Breast epithelium (tissue), 4 donors: ENCODE measurements at regions not wholly inside any gene's neighbourhood (a gene's known extent, or its start where the extent isn't known, plus 50 kb on each side); places are given as distances from the start of the nearest gene placed in this dataset.

Experiments
- DNase-seq, 2 donors: peaks; one replicate each; pipeline ENCODE4 v3.0.0-alpha.2; 2019; ENCODE audit warnings: low spot score in 2 of 2
- H3K27ac ChIP-seq, 2 donors: fragments of 200-600 bp; sonication (generic) in 1 of 2; one replicate each; pipeline ENCODE4 v1.5.1; 2016 to 2019; ENCODE audit warnings: mild to moderate bottlenecking in 1 of 2
- H3K27me3 ChIP-seq, 2 donors: fragments of 200-600 bp; sonication (generic) in 1 of 2; one replicate each; pipeline versions ENCODE4 v1.5.1 to v1.6.0; 2017 to 2019; ENCODE audit warnings: control low read depth in 1 of 2, mild to moderate bottlenecking in 1 of 2
- H3K36me3 ChIP-seq: fragments of 200-600 bp; one replicate; pipeline ENCODE4 v1.5.1; 2019
- H3K4me1 ChIP-seq, 2 donors: fragments of 200-600 bp; sonication (generic); one replicate each; pipeline ENCODE4 v1.5.1; 2016 to 2019; ENCODE audit warnings: control low read depth in 1 of 2
- H3K4me3 ChIP-seq, 3 donors: fragments of 200-600 bp; sonication (generic); 1 replicate in 2 of 3; 2 replicates in 1 of 3; pipeline ENCODE4 v1.5.1; 2016 to 2019; ENCODE audit warnings: mild to moderate bottlenecking in 3 of 3, moderate library complexity in 2 of 3
- H3K9me3 ChIP-seq, 2 donors: fragments of 200-600 bp; sonication (generic) in 1 of 2; one replicate each; pipeline ENCODE4 v1.5.1; 2016 to 2019; ENCODE audit warnings: control low read depth in 1 of 2
- CTCF ChIP-seq, 3 donors: fragments of 450-650 bp; IDR thresholded peaks; one replicate each; pipeline ENCODE4 v1.5.1; 2016 to 2017; ENCODE audit warnings: antibody characterized with exemption in 3 of 3, mild to moderate bottlenecking in 3 of 3, moderate library complexity in 3 of 3
- POLR2A ChIP-seq: fragments of 450-650 bp; IDR thresholded peaks from one replicate; pipeline ENCODE4 v1.6.1; 2016; ENCODE audit warnings: antibody characterized with exemption, mild to moderate bottlenecking, moderate library complexity
- POLR2AphosphoS5 ChIP-seq, 3 donors: sonication (generic); formaldehyde crosslinking; IDR thresholded peaks; one replicate each; pipeline ENCODE4 v1.6.1; 2017; ENCODE audit warnings: antibody characterized with exemption in 3 of 3
- intact Hi-C: fragments of 100-400 bp; cut with DNase I; formaldehyde crosslinking; loops from one replicate; pipeline ENCODE4 v1.15.1; 2023; ENCODE audit warnings: low total_unique reads

DNA sequence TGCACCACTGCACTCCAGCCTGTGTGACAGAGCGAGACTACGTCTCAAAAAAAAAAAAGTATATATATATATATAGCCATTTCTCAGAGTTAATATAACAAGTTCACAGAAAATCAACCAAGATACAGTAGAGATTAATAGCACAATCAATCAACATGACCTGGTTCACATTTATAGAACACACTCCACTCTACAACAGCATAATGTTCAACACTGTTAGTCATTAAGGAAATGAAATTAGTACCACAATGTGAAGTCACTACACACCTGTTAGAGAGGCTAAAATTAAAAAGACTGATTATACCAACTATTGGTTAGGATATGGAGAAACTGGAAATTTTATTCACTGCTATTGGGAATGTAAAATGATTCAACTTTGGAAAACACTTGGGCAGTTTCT lies 387.7 kb downstream of the QKI start:
- no peaks in the 10 kb centered on the region for H3K36me3 ChIP-seq
- H3K4me3 ChIP-seq, result no peak overlapping the region
- no peak for TF ChIP-seq POLR2AphosphoS5 (IDR thresholded peaks at IDR 0.05)
- TF ChIP-seq CTCF (IDR thresholded peaks at IDR 0.05), result no peak
- TF ChIP-seq POLR2A, result no peak
- no peaks in the 10 kb centered on the region for H3K4me1 ChIP-seq
- DNase-seq, result no peak
- no peak overlapping the region for H3K27ac ChIP-seq
- H3K27me3 ChIP-seq, result no peaks in the 10 kb centered on the region
- no peaks in the 10 kb centered on the region for H3K9me3 ChIP-seq
- intact Hi-C loops, result no loop called here

DNA sequence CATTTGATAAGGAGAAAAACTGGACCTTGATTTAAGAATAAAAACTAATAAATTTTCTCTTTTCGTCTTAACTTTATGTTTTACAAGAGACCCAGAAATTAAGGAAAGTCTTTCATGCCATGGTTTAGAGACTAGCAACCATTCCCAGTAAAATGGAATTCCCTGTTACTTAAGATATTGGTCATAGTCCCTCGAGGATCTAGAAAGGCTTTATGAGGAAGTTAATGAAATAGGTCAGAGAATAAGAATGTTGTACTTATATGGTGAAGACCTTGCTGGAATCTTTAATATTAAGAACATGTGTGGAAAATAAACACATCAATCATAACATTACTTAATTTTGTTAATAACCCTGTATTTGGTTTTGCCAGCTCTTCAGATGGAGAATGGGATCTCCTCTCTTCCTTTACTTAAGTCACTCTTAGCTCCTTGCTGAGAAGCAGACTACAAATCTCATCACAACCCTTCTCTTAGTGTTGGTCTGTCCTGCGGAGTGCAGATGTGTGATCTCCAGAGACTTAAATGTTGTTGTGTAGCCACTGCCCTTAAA lies 382.9 kb downstream of the QKI start:
- H3K9me3 ChIP-seq, result no peaks in the 10 kb centered on the region
- TF ChIP-seq POLR2A, result no peak
- TF ChIP-seq CTCF (IDR thresholded peaks at IDR 0.05), result no peak
- no peak for TF ChIP-seq POLR2AphosphoS5 (IDR thresholded peaks at IDR 0.05)
- no peaks in the 10 kb centered on the region for H3K4me1 ChIP-seq
- intact Hi-C loops, result no loop called here
- H3K27ac ChIP-seq, result no peak overlapping the region
- H3K27me3 ChIP-seq, result no peaks in the 10 kb centered on the region
- DNase-seq, result no peak
- no peak overlapping the region for H3K4me3 ChIP-seq
- no peaks in the 10 kb centered on the region for H3K36me3 ChIP-seq

DNA sequence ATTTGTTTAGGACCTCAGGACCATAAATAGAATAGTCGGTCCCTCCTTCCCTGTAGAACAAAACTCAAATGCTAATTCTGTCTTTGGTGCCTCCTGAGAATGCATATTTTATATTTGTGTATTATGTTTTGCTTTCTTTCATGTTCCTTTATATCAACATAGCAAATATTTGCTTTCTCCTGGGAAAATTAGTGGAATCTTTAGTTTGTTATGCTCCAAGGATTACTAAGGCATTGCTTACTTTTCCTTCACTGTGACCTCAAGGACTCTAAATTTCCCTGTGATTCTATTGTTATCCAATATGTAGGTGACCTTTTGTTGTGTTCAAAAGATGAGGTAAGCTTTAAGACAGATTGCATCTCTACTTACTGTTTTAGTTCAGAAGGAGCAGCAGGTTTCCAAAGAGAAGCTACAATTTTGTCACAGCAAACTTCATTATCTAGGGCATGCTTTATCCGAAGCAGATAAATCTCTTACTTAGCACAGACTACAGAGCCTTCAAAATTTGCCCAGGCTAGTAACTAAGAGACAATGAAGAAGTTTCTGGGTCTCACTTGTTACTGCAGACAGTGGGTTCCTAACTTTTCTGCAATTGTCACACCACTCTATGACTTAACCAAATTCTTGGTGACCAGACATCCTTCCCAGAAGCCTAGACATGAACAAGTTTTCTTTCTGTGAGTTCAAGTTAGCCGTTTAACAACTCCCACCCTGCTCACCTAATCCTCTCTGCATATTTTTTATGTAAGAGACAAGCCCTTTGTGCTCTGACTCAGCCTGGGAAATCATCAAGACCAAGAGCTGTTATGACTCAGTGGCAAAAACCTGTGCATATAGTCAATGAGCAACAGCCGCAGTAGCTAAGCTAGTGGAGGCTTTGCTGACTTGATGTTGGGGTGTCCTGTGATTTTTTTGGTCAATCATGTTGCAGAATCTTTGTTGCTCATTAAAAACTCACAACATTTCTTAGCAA lies 378.8 kb downstream of the QKI start:
- DNase-seq, result no peak
- TF ChIP-seq CTCF (IDR thresholded peaks at IDR 0.05), result no peak
- TF ChIP-seq POLR2A, result no peak
- TF ChIP-seq POLR2AphosphoS5 (IDR thresholded peaks at IDR 0.05), result no peak
- H3K36me3 ChIP-seq, result no peaks in the 10 kb centered on the region
- no peak overlapping the region for H3K4me3 ChIP-seq
- H3K9me3 ChIP-seq, result no peaks in the 10 kb centered on the region
- H3K27ac ChIP-seq, result no peak overlapping the region
- intact Hi-C loops, result no loop called here
- H3K4me1 ChIP-seq, result no peaks in the 10 kb centered on the region
- no peaks in the 10 kb centered on the region for H3K27me3 ChIP-seq

DNA sequence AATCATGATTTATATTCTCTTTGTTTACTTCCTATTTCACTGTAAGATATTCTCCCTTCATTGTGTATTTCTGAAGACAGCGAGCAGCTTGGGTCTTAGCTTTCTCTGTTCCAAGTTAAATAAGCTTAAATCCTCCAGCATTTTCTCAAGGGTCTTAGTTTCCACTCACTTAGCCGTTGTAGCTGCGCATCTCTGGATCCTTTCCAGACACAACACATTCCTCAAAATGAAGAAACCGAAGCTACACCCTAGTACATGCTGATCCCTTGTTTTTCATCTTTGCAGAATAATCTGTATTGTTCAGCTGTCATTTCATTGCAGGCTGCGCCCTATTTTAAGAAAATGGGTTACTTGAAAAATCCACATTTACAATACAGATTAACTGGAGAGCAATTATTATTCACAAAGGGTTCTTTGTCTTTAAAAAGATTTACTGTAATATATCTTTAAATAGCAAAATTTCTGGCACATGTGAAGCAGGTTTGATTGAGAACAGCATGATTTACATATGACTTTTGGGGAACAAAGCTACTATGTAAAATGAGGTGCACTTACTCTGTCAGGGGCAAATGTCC lies 375.8 kb downstream of the QKI start:
- H3K9me3 ChIP-seq, result no peaks in the 10 kb centered on the region
- DNase-seq, result no peak
- intact Hi-C loops, result no loop called here

DNA sequence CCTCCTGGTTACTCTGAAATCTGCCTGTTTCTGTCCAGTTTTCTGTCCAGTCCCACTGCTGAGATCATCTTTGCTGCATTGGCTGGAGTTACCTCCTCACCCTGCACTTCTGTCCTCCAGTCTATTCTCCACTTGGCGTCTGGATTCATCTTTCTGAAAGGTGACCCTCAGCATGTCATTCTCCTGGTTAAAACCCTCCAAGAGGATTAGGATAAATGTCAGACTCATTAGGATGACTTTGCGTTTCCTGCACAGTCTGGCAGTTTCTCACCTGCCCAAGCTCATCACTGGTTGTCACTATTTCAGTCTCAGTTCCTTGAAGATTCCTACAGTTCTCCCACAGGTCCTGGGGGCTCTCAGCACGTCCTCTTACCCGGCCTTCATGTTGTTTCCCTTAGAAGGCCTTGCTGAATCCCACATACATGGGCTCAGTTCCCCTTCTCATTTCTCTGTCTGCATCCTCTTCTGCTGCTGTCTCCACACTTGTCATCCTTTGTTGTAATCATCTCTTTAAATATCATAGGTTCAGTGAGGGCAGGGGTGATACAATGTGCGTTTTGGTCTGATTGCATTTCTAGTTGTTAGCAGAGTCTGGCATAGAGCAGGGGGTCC lies 374.8 kb downstream of the QKI start:
- Histone ChIP-seq H3K27ac (no peak overlapping the region), H3K4me1 (no peaks in the 10 kb centered on the region)
- intact Hi-C loops, result no loop called here

More for the DNA sequence above, 375.8 kb downstream of the QKI start:
- TF ChIP-seq POLR2A, result no peak
- Histone ChIP-seq H3K4me1 (no peaks in the 10 kb centered on the region), H3K36me3 (no peaks in the 10 kb centered on the region), H3K27ac (no peak overlapping the region), H3K4me3 (no peak overlapping the region), H3K27me3 (no peaks in the 10 kb centered on the region)

More for the DNA sequence above, 374.8 kb downstream of the QKI start:
- no peaks in the 10 kb centered on the region for H3K27me3 ChIP-seq
- DNase-seq, result no peak
- no peaks in the 10 kb centered on the region for H3K36me3 ChIP-seq
- no peak overlapping the region for H3K4me3 ChIP-seq
- H3K9me3 ChIP-seq, result no peaks in the 10 kb centered on the region
- TF ChIP-seq POLR2AphosphoS5 (IDR thresholded peaks at IDR 0.05) (no peak), POLR2A (no peak), CTCF (IDR thresholded peaks at IDR 0.05) (no peak)
